HG03159 (cell line): ENCODE measurements at regions not wholly inside any gene's neighbourhood (a gene's known extent, or its start where the extent isn't known, plus 50 kb on each side); places are given as distances from the start of the nearest gene placed in this dataset.

ENCODE experiments used
- ATAC-seq: cut with Tn5 transposase; IDR thresholded peaks from one replicate; pipeline ENCODE4 v1.9.1; 2021; ENCODE audit warnings: mild to moderate bottlenecking, moderate library complexity; ENCODE audit not compliant: unreplicated experiment

DNA sequence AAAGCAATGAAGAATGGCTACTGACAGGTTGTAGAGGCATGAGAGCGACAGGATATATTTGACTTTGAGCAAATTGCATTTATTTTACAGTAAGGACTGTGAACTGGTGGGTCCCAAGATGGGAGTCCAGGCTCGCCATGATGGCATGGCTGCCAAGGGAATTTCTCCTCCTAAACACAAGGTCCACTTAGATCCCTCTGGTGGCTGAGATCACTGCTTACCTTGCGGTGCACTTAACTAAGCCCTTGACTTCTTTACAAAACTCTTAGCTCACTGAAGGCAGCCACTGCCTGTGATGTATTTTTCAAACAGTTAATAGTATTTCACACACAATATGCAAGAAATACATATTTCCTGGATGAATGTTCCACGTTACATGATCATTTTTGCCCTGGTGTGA lies 50.3 kb upstream of the SORBS2 start:
- ATAC-seq = no peak

GRCh38 chr4:185863946-185864345 lies 52.0 kb upstream of the SORBS2 start:
- ATAC-seq = no peak

DNA sequence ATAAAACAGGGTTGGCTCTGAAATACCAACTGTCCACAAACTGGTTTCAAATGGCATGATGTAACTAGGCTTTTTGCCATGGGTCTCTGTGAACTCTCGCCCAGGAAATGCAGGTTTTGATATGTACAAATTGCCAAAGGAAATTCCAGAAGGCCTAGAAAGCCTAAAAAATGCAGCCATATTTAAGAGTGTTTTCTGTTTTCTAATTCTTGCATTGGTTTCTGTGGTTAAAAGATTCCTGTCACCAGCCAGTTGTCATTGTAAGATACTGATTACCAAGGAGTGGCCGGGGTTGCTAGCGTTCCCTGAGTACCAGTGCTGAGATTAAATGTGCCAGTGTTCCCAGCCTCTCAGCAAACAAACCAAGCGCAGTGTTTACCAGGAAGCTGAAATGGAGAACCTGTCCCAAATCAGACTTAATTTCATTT lies 53.9 kb upstream of the SORBS2 start:
- no peak for ATAC-seq

GRCh38 chr4:185867770-185868169 lies 55.8 kb upstream of the SORBS2 start:
- no peak for ATAC-seq

GRCh38 chr4:185868983-185869382 lies 57.0 kb upstream of the SORBS2 start:
- ATAC-seq = no peak

DNA sequence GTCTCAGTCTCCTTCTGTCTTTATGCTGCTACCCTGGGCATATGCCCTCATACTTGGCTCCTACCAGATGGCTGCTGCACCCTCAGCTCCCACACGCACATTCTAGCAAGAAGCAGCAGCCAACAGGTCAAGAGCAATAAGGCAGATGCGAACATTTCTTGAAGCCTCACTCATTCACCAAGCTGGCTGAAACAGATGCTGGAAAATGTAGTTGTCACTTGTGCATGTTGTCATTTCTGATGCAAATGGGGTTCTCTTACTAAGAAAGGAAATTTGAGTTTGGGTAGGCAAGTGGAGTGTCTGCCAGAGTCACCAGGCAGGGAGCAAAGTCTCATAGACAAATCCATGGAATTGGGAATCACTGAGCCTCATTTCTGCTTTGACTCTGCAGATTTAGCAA lies 57.4 kb upstream of the SORBS2 start:
- ATAC-seq = no peak

GRCh38 chr4:185870366-185870765 lies 58.4 kb upstream of the SORBS2 start:
- ATAC-seq = no peak

GRCh38 chr4:185872747-185873380 lies 60.9 kb upstream of the SORBS2 start:
- ATAC-seq = no peak

DNA sequence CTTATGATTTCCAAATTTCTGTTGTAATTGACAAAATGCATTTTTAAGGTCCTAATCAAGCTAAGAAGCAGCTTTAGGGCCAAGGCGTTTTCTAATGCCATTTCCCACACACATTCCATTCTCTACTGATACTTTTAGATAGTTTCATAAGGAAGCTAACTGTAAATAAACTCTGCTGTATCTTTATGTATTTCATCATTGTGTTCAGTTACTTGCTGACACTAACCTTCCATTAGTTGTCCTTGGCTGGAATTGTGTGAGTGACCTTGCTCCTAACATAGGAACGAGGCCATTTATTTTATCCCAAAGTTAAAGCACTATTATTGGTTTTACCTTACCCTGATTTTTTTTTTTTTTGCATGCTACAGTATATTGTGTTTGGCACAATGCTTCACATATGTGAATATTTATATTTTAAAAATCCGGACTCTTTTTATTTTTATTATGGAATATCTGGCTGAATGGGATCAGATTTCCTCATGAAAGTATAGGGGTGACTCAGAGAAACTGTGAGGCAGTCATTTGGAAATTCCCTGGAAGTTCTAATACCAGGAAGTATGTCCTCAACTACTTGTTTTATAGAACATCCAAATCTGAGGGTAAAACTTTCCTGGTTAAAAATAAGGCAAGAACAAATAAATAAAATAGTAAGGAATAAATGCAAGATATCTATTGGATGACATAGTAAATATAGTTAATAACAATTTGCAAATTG lies 62.7 kb upstream of the SORBS2 start:
- ATAC-seq = no peak

DNA sequence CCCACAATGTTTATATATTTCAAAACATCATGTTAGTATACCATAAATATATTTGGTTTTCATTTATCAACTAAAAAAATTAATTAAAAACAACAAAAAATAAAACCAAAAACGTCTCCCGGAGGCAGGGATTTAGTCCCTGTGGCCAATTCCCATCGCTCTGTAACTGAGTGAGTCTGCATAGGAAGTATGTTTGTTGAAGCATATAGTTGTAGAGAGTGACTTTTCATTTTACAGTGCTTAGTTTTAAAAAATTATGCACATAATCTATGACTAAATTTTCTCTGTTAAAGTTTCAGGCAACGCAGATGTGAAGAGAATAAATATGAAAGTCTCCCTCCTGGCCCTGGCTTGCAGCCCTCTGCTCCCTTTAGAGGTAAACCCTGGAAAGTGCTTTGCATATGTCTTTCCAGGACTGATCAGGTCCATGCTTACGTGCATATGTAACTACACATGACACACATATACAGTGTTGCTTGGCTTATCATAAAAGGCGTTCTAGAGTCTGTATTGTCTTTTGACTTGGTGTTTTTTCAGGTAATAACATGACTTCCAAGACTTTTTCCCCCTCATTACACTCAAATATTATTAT lies 63.4 kb upstream of the SORBS2 start:
- ATAC-seq = no peak

DNA sequence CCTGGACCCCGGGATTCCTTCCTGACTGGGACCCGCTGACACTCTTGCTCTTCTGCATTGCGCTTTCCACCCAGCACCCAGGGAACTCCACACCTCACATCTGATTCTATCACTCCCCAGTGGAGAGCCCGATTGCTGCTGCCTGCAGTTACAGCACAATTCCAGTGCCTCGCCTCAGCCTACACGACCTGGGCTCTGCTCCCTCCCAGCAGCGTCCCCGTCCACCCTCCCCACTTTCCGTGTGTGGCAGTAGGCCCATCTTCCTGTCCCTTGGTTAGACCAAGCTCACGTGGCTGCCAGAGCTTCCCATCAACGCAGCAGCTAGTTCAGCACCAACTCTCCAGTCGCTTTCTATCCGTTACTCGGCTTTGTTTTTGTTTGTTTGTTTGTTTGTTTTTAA lies 66.6 kb upstream of the SORBS2 start:
- ATAC-seq = no peak

GRCh38 chr4:185879666-185880312 lies 67.8 kb upstream of the SORBS2 start:
- no peak for ATAC-seq

- no peak for ATAC-seq
Observed at GRCh38 chr4:185880571-185880970, 68.6 kb upstream of the SORBS2 start.

- no peak for ATAC-seq
Observed at GRCh38 chr4:185881430-185881829, 69.4 kb upstream of the SORBS2 start.

DNA sequence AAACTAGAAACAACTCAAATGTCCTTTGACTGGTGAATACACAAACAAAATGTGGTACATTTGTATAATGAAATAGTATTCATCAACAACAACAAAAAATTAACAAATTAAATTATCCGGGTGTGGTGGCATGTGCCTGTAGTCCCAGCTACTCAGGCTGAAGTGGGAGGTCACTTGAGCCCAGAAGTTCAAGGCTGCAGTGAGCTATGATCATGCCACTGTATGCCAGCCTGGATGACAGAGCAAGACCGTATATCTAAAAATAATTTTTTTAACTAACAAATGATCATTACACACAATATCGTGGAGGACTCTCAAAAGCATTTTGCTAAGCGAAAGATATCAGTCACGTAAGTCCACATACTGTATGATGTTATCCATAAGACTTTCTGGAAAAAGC lies 71.6 kb upstream of the SORBS2 start:
- ATAC-seq = no peak

DNA sequence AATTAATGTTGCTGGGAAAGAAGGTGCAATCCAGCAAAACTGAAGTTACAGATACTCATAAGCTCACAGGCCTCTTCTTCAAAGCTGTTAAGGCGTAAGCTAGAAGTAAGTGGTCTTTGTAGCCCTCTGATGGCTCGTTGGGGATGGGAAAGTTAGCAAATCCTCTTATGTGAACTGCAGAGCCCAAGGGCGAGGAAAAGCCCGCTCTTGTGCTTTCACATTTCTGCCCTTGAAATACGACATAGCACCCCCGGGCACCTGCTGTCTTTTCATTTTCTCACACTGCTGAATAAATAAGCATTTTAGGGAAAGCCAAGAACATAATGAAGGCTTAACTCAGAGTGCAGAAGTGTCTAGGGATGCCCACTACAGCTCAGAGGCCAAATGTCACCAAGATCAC lies 73.1 kb upstream of the SORBS2 start:
- no peak for ATAC-seq

DNA sequence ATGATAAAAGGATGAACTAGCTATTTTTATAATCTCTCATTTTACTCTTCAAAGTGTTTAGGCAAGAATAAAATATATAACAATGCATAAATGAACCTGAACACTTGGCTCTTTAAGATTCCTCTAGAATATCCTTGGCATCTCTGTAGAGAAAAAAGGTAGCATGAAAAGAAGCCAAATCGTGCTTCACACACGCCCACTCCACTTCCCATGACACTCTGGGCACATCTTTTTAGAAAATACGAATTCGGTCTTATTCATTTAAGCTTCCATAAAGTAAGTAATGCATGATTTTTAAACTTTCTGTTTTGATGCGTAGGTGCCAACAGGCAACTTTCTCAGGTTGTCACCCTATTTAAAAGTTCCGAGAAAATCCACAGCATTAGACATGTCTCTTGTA lies 73.6 kb upstream of the SORBS2 start:
- ATAC-seq = no peak

- peak; percentile 60 for ATAC-seq
Observed at GRCh38 chr4:185886832-185887524, 75.0 kb upstream of the SORBS2 start.

DNA sequence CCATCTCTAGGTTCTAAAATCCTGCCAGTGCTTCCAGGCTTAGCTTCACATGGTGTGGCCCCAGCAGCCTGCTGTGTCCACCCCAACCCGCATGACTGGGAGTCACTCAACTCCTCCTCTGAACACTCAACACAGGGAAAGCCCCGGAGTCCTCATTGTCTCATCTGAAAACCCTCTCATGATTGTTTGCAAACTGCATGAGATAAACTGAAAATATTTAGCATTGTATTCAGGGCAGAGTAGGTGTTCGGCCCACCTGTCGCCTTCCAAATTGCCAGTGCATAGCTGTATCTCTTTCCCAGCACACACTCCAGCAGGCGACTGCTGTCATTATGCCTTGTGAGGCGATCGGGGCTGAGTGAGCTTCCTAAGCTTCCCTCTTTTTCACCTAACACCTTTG lies 76.7 kb upstream of the SORBS2 start:
- ATAC-seq = no peak

- ATAC-seq = no peak
Observed at GRCh38 chr4:185889585-185889984, 77.6 kb upstream of the SORBS2 start.

GRCh38 chr4:185890196-185890595 lies 78.2 kb upstream of the SORBS2 start:
- no peak for ATAC-seq
